ENCODE measurements at regions not wholly inside any gene's neighbourhood (a gene's known extent, or its start where the extent isn't known, plus 50 kb on each side); places are given as distances from the start of the nearest gene placed in this dataset.

GRCh38 chr22:49435596-49435995 is 392.1 kb downstream of the BRD1 start:
- Mint-ChIP-seq H3K36me3 (ENCODE audit: low read depth) (peaks cover 25% of the 10 kb centered on the region), H3K27me3 (ENCODE audit: insufficient read depth) (peaks cover 3% of the 10 kb centered on the region; the same call in 1 of the 2 replicates), H3K9me3 (peaks cover 81% of the 10 kb centered on the region), H3K4me3 (no peak overlapping the region), H3K27ac (no peak overlapping the region), H3K4me1 (ENCODE audit: low read depth) (no peaks in the 10 kb centered on the region)
- TF ChIP-seq, protein P1, sequence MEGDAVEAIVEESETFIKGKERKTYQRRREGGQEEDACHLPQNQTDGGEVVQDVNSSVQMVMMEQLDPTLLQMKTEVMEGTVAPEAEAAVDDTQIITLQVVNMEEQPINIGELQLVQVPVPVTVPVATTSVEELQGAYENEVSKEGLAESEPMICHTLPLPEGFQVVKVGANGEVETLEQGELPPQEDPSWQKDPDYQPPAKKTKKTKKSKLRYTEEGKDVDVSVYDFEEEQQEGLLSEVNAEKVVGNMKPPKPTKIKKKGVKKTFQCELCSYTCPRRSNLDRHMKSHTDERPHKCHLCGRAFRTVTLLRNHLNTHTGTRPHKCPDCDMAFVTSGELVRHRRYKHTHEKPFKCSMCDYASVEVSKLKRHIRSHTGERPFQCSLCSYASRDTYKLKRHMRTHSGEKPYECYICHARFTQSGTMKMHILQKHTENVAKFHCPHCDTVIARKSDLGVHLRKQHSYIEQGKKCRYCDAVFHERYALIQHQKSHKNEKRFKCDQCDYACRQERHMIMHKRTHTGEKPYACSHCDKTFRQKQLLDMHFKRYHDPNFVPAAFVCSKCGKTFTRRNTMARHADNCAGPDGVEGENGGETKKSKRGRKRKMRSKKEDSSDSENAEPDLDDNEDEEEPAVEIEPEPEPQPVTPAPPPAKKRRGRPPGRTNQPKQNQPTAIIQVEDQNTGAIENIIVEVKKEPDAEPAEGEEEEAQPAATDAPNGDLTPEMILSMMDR (IDR thresholded peaks at IDR 0.05) = no peak
- no peak for DNase-seq

- no peaks in the 10 kb centered on the region for H3K4me1 Mint-ChIP-seq (ENCODE audit: low read depth)
- H3K9me3 Mint-ChIP-seq = peaks cover 75% of the 10 kb centered on the region
- H3K27ac Mint-ChIP-seq = no peak overlapping the region
- TF ChIP-seq, protein P1 (IDR thresholded peaks at IDR 0.05) = no peak
- H3K27me3 Mint-ChIP-seq (ENCODE audit: insufficient read depth) = peaks cover 1% of the 10 kb centered on the region; the same call in 1 of the 2 replicates
- peaks cover 20% of the 10 kb centered on the region for H3K36me3 Mint-ChIP-seq (ENCODE audit: low read depth)
- no peak overlapping the region for H3K4me3 Mint-ChIP-seq
- DNase-seq = no peak
Observed at GRCh38 chr22:49433717-49434611, 393.7 kb downstream of the BRD1 start.

DNA sequence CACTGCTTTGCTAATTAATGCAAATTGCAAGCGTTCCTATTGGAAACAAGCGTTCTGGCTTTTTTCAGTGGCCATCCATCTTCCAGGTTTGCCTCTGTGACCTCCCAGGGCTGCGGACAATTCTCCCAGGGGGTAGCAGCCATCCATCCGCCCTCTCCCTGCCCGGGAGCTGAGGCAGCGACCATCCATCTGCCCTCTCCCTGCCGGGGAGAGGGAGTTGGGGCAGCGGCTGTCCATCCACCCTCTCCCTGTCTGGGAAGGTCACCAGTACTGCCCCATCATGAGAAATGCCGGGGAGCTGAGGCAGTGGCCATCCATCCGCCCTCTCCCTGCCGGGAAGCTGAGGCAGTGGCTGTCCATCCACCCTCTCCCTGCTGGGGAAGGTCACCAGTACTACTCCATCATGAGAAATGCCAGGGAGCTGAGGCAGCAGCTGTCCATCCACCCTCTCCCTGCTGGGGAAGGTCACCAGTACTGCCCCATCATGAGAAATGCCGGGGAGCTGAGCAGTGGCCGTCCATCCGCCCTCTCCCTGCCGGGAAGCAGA is 394.7 kb downstream of the BRD1 start:
- H3K4me3 Mint-ChIP-seq = no peak overlapping the region
- peaks cover 72% of the 10 kb centered on the region for H3K9me3 Mint-ChIP-seq
- no peak for DNase-seq
- peaks cover 21% of the 10 kb centered on the region for H3K36me3 Mint-ChIP-seq (ENCODE audit: low read depth)
- peaks cover 1% of the 10 kb centered on the region; the same call in 1 of the 2 replicates for H3K27me3 Mint-ChIP-seq (ENCODE audit: insufficient read depth)
- TF ChIP-seq, protein P1 (IDR thresholded peaks at IDR 0.05) = no peak
- no peak overlapping the region for H3K27ac Mint-ChIP-seq
- no peaks in the 10 kb centered on the region for H3K4me1 Mint-ChIP-seq (ENCODE audit: low read depth)

GRCh38 chr22:49432211-49432896 is 395.3 kb downstream of the BRD1 start:
- peaks cover 26% of the 10 kb centered on the region for H3K36me3 Mint-ChIP-seq (ENCODE audit: low read depth)
- DNase-seq = no peak
- H3K9me3 Mint-ChIP-seq = peaks cover 71% of the 10 kb centered on the region
- H3K27ac Mint-ChIP-seq = no peak overlapping the region
- TF ChIP-seq, protein P1 (IDR thresholded peaks at IDR 0.05) = no peak
- H3K4me1 Mint-ChIP-seq (ENCODE audit: low read depth) = no peaks in the 10 kb centered on the region
- peaks cover 1% of the 10 kb centered on the region for H3K27me3 Mint-ChIP-seq (ENCODE audit: insufficient read depth)
- H3K4me3 Mint-ChIP-seq = no peak overlapping the region

DNA sequence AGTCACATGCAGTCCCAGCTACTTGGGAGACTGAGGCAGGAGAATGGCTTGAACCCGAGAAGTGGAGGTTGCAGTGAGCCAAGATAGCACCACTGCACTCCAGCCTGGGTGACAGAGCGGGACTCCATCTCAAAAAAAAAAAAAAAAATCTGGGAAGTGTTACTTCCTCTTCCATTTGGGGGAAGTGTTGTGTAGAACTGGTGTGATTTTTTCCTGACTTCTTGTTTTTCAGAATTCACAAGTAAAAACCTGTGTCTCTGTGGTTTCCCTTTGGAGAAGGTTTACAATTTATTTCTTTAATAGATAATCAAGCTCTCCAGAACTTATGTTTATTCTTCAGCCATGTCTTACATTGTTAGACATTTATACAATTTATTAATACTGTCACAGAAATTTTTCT is 396.1 kb downstream of the BRD1 start:
- Mint-ChIP-seq H3K27ac (no peak overlapping the region), H3K36me3 (ENCODE audit: low read depth) (peaks cover 20% of the 10 kb centered on the region), H3K27me3 (ENCODE audit: insufficient read depth) (peaks cover 1% of the 10 kb centered on the region), H3K4me1 (ENCODE audit: low read depth) (no peaks in the 10 kb centered on the region), H3K4me3 (no peak overlapping the region), H3K9me3 (peaks cover 64% of the 10 kb centered on the region)
- TF ChIP-seq, protein P1 (IDR thresholded peaks at IDR 0.05) = no peak
- DNase-seq = no peak
